Sigmoid colon (tissue), 3 donors: ENCODE measurements at regions not wholly inside any gene's neighbourhood (a gene's known extent, or its start where the extent isn't known, plus 50 kb on each side); places are given as distances from the start of the nearest gene placed in this dataset.

Experiments used
- CTCF ChIP-seq, 4 experiments: fragments of 450-650 bp in 3 of 4; fragments of 200-600 bp in 1 of 4; IDR thresholded peaks; one replicate each; pipeline ENCODE4 v1.5.1; 2016 to 2019; ENCODE audit warnings: antibody characterized with exemption in 4 of 4, mild to moderate bottlenecking in 3 of 4, moderate library complexity in 2 of 4
- POLR2A ChIP-seq, 2 donors: fragments of 450-650 bp; IDR thresholded peaks; one replicate each; pipeline ENCODE4 v1.6.1; 2016; ENCODE audit warnings: antibody characterized with exemption in 2 of 2, mild to moderate bottlenecking in 2 of 2, moderate library complexity in 2 of 2

GRCh38 chr6:56345376-56345995 lies 98.1 kb upstream of the COL21A1 start:
- TF ChIP-seq CTCF (IDR thresholded peaks at IDR 0.05) (no peak), POLR2A (IDR thresholded peaks at IDR 0.05) (no peak)
